K562 (cell line): ENCODE measurements at regions not wholly inside any gene's neighbourhood (a gene's known extent, or its start where the extent isn't known, plus 50 kb on each side); places are given as distances from the start of the nearest gene placed in this dataset.

Experiments
- ARID4B ChIP-seq: sonication (generic); formaldehyde crosslinking; IDR thresholded peaks from 2 replicates; pipeline ENCODE4 v1.8.0; 2022; ENCODE audit warnings: mild to moderate bottlenecking, missing genetic modification reagents
- ASH1L ChIP-seq: fragments of 450-650 bp; IDR thresholded peaks from 2 replicates; pipeline ENCODE4 v1.6.1; 2018; ENCODE audit warnings: borderline replicate concordance, mild to moderate bottlenecking, low read depth; ENCODE audit not compliant: partially characterized antibody
- ATF4 ChIP-seq: fragments of 450-650 bp; formaldehyde crosslinking; IDR thresholded peaks from 2 replicates; pipeline ENCODE4 v1.4.0; 2022; ENCODE audit warnings: mild to moderate bottlenecking, moderate library complexity
- BACH1 ChIP-seq: fragments of 200-800 bp; sonication (Bioruptor generic); IDR thresholded peaks from 2 replicates; pipeline ENCODE4 v1.6.1; 2016; ENCODE audit warnings: missing genetic modification characterization, missing compliant biosample characterization
- CXXC5 ChIP-seq: fragments of 250-450 bp; sonication (Bioruptor Pico); IDR thresholded peaks from 2 replicates; pipeline ENCODE4 v1.8.0; 2022; ENCODE audit warnings: inconsistent platforms, mild to moderate bottlenecking, moderate library complexity
- EP300 ChIP-seq: IDR thresholded peaks from 2 replicates; pipeline ENCODE4 v1.6.1; 2012; ENCODE audit warnings: low read length, improper control_type of control experiment
- ETS1 ChIP-seq: conservative IDR thresholded peaks from 2 replicates; pipeline ENCODE4 v1.6.1; 2011; ENCODE audit warnings: low read depth, mild to moderate bottlenecking, low read length; ENCODE audit not compliant: control insufficient read depth
- KLF1 ChIP-seq: fragments of 450-650 bp; IDR thresholded peaks from 2 replicates; pipeline ENCODE4 v1.6.1; 2016; ENCODE audit warnings: missing genetic modification characterization, missing compliant biosample characterization
- POLR2H ChIP-seq: IDR thresholded peaks from 2 replicates; pipeline ENCODE4 v1.6.1; 2016; ENCODE audit warnings: missing genetic modification characterization, low read depth, mild to moderate bottlenecking, control low read depth, missing compliant biosample characterization, moderate library complexity
- RBM15 ChIP-seq: fragments of 200-400 bp; formaldehyde crosslinking; IDR thresholded peaks from 2 replicates; pipeline ENCODE4 v1.6.1; 2018; ENCODE audit warnings: mild to moderate bottlenecking, low read length, moderate library complexity; ENCODE audit not compliant: insufficient read depth
- SOX6 ChIP-seq: fragments of 450-650 bp; IDR thresholded peaks from 2 replicates; pipeline ENCODE4 v1.6.1; 2014; ENCODE audit warnings: mild to moderate bottlenecking
- SREBF1 ChIP-seq: fragments of 150-350 bp; IDR thresholded peaks from 2 replicates; pipeline ENCODE4 v1.6.1; 2014; ENCODE audit warnings: antibody characterized with exemption, low read depth, low read length, borderline replicate concordance
- TAL1 ChIP-seq: fragments of 450-650 bp; IDR thresholded peaks from 2 replicates; pipeline ENCODE4 v1.6.1; 2016; ENCODE audit warnings: mild to moderate bottlenecking
- TRIM24 ChIP-seq, 2 experiments: fragments of 450-650 bp; IDR thresholded peaks; 2 replicates each; pipeline ENCODE4 v1.6.1; 2016
- TRIM28 ChIP-seq: fragments of 450-650 bp; IDR thresholded peaks from 2 replicates; pipeline ENCODE4 v1.6.1; 2017
- ZNF436 ChIP-seq: fragments of 250-450, 450-650 bp; sonication (Bioruptor Pico); formaldehyde crosslinking; IDR thresholded peaks from 2 replicates; pipeline ENCODE4 v1.7.0; 2020; ENCODE audit warnings: mild to moderate bottlenecking
- ZNF589 ChIP-seq: fragments of 200-800 bp; sonication (Bioruptor generic); IDR thresholded peaks from 2 replicates; pipeline ENCODE4 v1.6.1; 2016; ENCODE audit warnings: low read depth, missing genetic modification characterization, missing compliant biosample characterization
- ZNF592 ChIP-seq: fragments of 450-650 bp; IDR thresholded peaks from 2 replicates; pipeline ENCODE4 v1.6.1; 2017; ENCODE audit warnings: antibody characterized with exemption, mild to moderate bottlenecking

- TF ChIP-seq ARID4B (CRISPR knock-in tag) (no peak), KLF1 (tag) (no peak), POLR2H (tag) (peak; percentile 35; the same call in 1 of the 2 replicates), ASH1L (no peak), ZNF589 (CRISPR knock-in tag) (0 out of 2 replicates have a peak, but pooled peaks have one; percentile 27), ATF4 (CRISPR knock-in tag) (peak; percentile 83), RBM15 (no peak), BACH1 (no peak), EP300 (peak; percentile 45; the same call in 1 of the 2 replicates), SOX6 (peak; percentile 48; the same call in 1 of the 2 replicates), TRIM28 (no peak), TAL1 (peak; percentile 44), SREBF1 (no peak), ZNF592 (no peak), ZNF436 (CRISPR knock-in tag) (no peak), ETS1 (no peak), TRIM24 (IDR thresholded peaks at IDR 0.05) (peak; percentile 68 to 75; a peak in 2 of 4 replicates), CXXC5 (CRISPR knock-in tag) (peak; percentile 32; the same call in 1 of the 2 replicates)
Observed at GRCh38 chr18:50458366-50458765, 83.5 kb downstream of the SKA1 start (continued).
